Natural killer cell (primary cell): ENCODE measurements at regions not wholly inside any gene's neighbourhood (a gene's known extent, or its start where the extent isn't known, plus 50 kb on each side); places are given as distances from the start of the nearest gene placed in this dataset.

ENCODE experiments used
- ATAC-seq, 3 donors: fragments of 150-1000 bp in 2 of 3; fragments of 200-7000 bp in 1 of 3; cut with Tn5 transposase; 1 replicate in 1 of 3; 2 replicates in 2 of 3; pipeline ENCODE4 v1.10.0; 2021; ENCODE audit warnings: mild to moderate bottlenecking in 2 of 3, moderate library complexity in 2 of 3
- DNase-seq, 2 donors: peaks; one replicate each; pipeline versions ENCODE4 v3.0.0 to v3.0.0-alpha.2; 2013 to 2021; ENCODE audit warnings: mixed read lengths in 1 of 2
- H3K27ac ChIP-seq: one replicate; pipeline ENCODE4 v1.5.1; 2013; ENCODE audit warnings: mild to moderate bottlenecking, low read length
- H3K27me3 ChIP-seq: one replicate; pipeline ENCODE4 v1.6.1; 2013; ENCODE audit warnings: low read length; ENCODE audit not compliant: control insufficient read depth, insufficient read depth
- H3K36me3 ChIP-seq: one replicate; pipeline ENCODE4 v1.6.1; 2013; ENCODE audit warnings: low read length; ENCODE audit not compliant: control insufficient read depth, insufficient read depth
- H3K4me1 ChIP-seq: one replicate; pipeline ENCODE4 v1.6.1; 2013; ENCODE audit warnings: low read length; ENCODE audit not compliant: control insufficient read depth, insufficient read depth
- H3K4me3 ChIP-seq: one replicate; pipeline ENCODE4 v1.5.1; 2013; ENCODE audit warnings: low read length
- H3K9me3 ChIP-seq: one replicate; pipeline ENCODE4 v1.6.1; 2013; ENCODE audit warnings: low read length; ENCODE audit not compliant: control insufficient read depth, insufficient read depth
- H3K27ac Mint-ChIP-seq, 2 donors: one replicate each; pipeline ENCODE4 v1.8.0; 2022; ENCODE audit warnings: mild to moderate bottlenecking in 2 of 2, mixed read lengths in 2 of 2, moderate library complexity in 1 of 2
- H3K27me3 Mint-ChIP-seq, 2 donors: one replicate each; pipeline ENCODE4 v1.8.0; 2022; ENCODE audit warnings: low read depth in 2 of 2, mixed read lengths in 2 of 2
- H3K36me3 Mint-ChIP-seq: one replicate; pipeline ENCODE4 v1.8.0; 2022; ENCODE audit warnings: mixed read lengths
- H3K4me1 Mint-ChIP-seq, 2 donors: one replicate each; pipeline ENCODE4 v1.8.0; 2022; ENCODE audit warnings: mixed read lengths in 2 of 2
- H3K4me3 Mint-ChIP-seq: one replicate; pipeline ENCODE4 v1.8.0; 2022; ENCODE audit warnings: mild to moderate bottlenecking, moderate library complexity, mixed read lengths
- H3K9me3 Mint-ChIP-seq, 2 donors: one replicate each; pipeline ENCODE4 v1.8.0; 2022; ENCODE audit warnings: mixed read lengths in 2 of 2
- WGBS: methylation state at CpG from one replicate; pipeline ENCODE4 v1.1.7; 2013; ENCODE audit warnings: missing lambda C conversion rate; ENCODE audit not compliant: insufficient coverage; 5-methylcytosine and 5-hydroxymethylcytosine counted together
- intact Hi-C: fragments of 100-400 bp; cut with micrococcal nuclease; formaldehyde crosslinking; loops from one replicate; pipeline ENCODE4 v1.14.2; 2022
- TF ChIP-seq, protein P1 (sequence below): fragments of 200-600 bp; IDR thresholded peaks from one replicate; pipeline ENCODE4 v1.8.0; 2022; ENCODE audit warnings: antibody characterized with exemption

DNA sequence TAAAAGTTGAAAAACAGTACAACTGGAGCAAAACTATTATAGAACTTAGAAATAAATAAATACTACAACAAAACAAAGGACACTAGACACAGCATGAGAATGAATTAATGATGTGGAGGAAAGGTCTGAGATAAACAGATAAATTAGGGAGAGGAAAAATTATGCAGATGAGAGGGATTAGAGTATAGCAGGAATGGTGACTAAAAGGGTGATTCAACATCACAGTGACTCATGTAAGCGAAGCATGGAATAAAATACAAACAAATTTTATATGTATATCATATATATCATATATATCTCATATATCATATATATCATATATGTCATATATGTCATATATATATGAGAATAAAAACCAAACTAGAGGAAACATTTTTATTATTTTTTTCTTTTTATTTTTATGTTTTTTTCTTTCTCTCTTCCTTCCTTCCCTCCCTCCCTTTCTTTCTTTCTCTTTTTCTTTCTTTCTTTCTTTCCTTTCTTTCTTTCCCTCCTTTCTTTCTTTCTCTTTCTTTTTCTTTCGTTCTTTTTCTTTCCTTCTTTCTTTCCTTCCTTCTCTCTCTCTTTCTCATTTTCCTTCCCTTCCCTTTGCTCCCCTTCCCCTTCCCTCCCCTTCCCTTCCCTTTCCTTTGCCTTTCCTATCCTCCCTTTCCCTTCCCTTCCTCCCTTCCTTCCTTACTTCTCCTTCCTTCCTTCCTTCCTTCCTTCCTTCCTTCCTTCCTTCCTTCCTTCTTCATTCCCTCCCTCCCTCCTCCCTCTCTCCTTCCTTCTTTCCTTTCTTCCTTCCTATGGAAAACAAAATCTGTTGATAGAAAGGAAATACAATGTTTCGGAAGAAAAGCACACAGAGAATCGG, 1014.6 kb downstream of the GRIK2 start:
- peaks cover 10 to 24% of the 10 kb centered on the region in 2 donors for H3K9me3 Mint-ChIP-seq

DNA sequence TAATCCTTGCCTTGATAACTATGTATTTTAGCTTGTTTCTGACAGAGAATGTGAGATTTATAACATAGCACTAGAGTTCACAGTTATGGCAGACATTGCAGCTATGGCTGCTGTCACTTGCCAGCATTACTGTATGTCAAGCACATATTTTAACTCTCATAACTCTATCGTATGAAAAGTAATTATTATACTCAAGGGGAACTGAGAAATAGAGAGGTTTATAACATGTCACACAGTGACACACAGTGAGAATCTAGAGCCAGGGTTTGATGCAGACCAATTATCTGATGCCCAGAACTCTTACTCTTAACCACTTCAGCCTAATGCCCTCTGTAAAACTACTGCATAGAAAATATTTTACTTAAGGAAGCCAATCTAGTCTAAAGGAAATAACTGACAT, 1012.4 kb downstream of the GRIK2 start:
- intact Hi-C loops = no loop called here
- H3K27ac Mint-ChIP-seq = no peak overlapping the region
- DNase-seq (no peak), ATAC-seq (no peak)
- H3K4me1 Mint-ChIP-seq = no peaks in the 10 kb centered on the region
- H3K4me3 ChIP-seq = no peak overlapping the region
- H3K36me3 Mint-ChIP-seq = no peaks in the 10 kb centered on the region
- H3K9me3 Mint-ChIP-seq = peaks cover 10 to 25% of the 10 kb centered on the region in 2 donors
- H3K4me1 ChIP-seq = no peaks in the 10 kb centered on the region
- H3K27me3 Mint-ChIP-seq = no peaks in the 10 kb centered on the region
- H3K36me3 ChIP-seq = no peaks in the 10 kb centered on the region
- TF ChIP-seq, protein P1, sequence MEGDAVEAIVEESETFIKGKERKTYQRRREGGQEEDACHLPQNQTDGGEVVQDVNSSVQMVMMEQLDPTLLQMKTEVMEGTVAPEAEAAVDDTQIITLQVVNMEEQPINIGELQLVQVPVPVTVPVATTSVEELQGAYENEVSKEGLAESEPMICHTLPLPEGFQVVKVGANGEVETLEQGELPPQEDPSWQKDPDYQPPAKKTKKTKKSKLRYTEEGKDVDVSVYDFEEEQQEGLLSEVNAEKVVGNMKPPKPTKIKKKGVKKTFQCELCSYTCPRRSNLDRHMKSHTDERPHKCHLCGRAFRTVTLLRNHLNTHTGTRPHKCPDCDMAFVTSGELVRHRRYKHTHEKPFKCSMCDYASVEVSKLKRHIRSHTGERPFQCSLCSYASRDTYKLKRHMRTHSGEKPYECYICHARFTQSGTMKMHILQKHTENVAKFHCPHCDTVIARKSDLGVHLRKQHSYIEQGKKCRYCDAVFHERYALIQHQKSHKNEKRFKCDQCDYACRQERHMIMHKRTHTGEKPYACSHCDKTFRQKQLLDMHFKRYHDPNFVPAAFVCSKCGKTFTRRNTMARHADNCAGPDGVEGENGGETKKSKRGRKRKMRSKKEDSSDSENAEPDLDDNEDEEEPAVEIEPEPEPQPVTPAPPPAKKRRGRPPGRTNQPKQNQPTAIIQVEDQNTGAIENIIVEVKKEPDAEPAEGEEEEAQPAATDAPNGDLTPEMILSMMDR = no peak
- WGBS = no CpG with 5 or more reads among the region's 1 CpG
- H3K27ac ChIP-seq = no peak overlapping the region
- no peaks in the 10 kb centered on the region for H3K9me3 ChIP-seq
- no peaks in the 10 kb centered on the region for H3K27me3 ChIP-seq
- no peak overlapping the region for H3K4me3 Mint-ChIP-seq

More for the DNA sequence above, 1014.6 kb downstream of the GRIK2 start:
- DNase-seq = no peak
- H3K27me3 ChIP-seq = no peaks in the 10 kb centered on the region
- Mint-ChIP-seq H3K4me3 (no peak overlapping the region), H3K27me3 (no peaks in the 10 kb centered on the region), H3K36me3 (no peaks in the 10 kb centered on the region), H3K4me1 (no peaks in the 10 kb centered on the region), H3K27ac (no peak overlapping the region)
- ATAC-seq = no peak
- no peak overlapping the region for H3K4me3 ChIP-seq
- no peaks in the 10 kb centered on the region for H3K36me3 ChIP-seq
- whole genome bisulfite sequencing = 80% methylated on average over 3 of the region's 4 CpGs
- no peaks in the 10 kb centered on the region for H3K9me3 ChIP-seq
- no peaks in the 10 kb centered on the region for H3K4me1 ChIP-seq
- TF ChIP-seq, protein P1 = no peak
- H3K27ac ChIP-seq = no peak overlapping the region
- intact Hi-C loops = no loop called here

DNA sequence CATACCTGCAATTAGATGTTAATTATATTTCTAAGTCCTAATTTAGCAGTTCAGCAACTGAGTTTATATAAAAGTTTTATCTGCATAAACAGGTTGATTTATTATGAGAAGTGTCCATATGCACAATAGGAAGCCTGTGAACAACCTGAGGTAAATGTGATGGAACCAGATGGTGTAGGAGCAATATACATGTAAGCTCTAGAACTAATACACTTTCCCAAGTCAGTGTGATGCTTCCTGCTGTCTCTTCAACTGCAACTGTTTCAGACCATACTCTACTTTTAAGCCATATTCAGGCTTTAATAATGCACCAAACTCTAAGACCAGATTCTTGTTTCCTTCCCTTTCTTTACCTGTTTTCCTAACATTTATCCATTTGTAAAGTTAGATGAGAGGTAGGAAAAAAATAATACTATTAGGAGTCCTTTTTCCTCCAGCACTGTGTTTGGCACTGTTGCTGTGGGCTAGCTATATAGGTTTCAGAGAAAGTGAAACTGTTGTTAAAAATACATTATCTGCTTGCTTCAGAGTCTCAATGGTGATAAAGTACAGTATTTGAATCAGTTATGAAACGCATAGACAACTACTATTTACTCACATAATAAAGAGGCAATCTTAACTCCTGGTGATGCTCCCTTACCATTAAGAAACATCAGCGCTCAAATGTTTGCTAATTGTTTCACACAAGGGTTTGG, 1009.3 kb downstream of the GRIK2 start:
- H3K9me3 ChIP-seq = no peaks in the 10 kb centered on the region
- no CpG with 5 or more reads among the region's 2 CpGs for WGBS
- no peak for DNase-seq
- no peaks in the 10 kb centered on the region for H3K27me3 ChIP-seq
- H3K4me1 Mint-ChIP-seq = no peaks in the 10 kb centered on the region
- TF ChIP-seq, protein P1 = no peak
- no peaks in the 10 kb centered on the region for H3K36me3 ChIP-seq
- ATAC-seq = no peak
- no peaks in the 10 kb centered on the region for H3K4me1 ChIP-seq
- H3K9me3 Mint-ChIP-seq = peaks cover 16 to 25% of the 10 kb centered on the region in 2 donors
- no peaks in the 10 kb centered on the region for H3K27me3 Mint-ChIP-seq
- no peak overlapping the region for H3K27ac Mint-ChIP-seq
- no peak overlapping the region for H3K27ac ChIP-seq
- H3K4me3 ChIP-seq = no peak overlapping the region
- intact Hi-C loops = no loop called here
- no peak overlapping the region for H3K4me3 Mint-ChIP-seq
- peaks cover 8% of the 10 kb centered on the region for H3K36me3 Mint-ChIP-seq
